Stromal cell of bone marrow (primary cell): ENCODE measurements at regions not wholly inside any gene's neighbourhood (a gene's known extent, or its start where the extent isn't known, plus 50 kb on each side); places are given as distances from the start of the nearest gene placed in this dataset.

Experiments
- DNase-seq: peaks from one replicate; pipeline ENCODE4 v3.0.0-alpha.2; 2012; ENCODE audit warnings: low read depth

DNA sequence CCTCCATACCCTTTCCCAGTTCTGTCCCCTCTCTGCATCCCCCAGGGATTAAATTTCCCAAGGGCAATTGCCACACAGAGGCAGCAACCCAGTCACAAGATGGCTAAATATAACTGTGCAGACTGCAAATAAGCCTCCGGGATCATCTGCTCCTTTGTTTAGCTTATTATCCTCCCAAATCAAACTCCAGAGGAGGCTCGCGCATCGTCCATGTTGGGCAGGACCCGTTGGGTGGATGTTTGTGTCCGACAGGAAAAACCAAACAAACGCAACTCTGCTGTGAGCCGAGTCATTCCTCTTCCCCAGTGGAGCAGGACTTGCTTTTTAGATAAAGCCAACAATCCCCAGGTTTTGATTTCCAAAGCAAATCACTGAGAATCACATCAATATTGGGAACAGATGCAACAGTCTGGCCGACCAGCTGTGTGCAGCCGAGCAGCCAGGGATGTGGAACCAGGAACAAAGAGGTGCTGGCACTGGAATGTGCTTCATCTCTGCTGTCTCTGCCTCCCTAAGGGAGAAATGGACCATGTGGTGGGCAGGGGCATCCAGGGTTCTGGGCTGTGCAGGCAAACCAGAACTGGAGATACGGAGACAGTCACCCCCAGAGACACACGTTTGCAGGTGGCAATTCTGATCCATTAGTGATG lies 89.8 kb downstream of the PTTG1 start:
- DNase-seq = no peak
